ENCODE measurements at regions not wholly inside any gene's neighbourhood (a gene's known extent, or its start where the extent isn't known, plus 50 kb on each side); places are given as distances from the start of the nearest gene placed in this dataset.

DNA sequence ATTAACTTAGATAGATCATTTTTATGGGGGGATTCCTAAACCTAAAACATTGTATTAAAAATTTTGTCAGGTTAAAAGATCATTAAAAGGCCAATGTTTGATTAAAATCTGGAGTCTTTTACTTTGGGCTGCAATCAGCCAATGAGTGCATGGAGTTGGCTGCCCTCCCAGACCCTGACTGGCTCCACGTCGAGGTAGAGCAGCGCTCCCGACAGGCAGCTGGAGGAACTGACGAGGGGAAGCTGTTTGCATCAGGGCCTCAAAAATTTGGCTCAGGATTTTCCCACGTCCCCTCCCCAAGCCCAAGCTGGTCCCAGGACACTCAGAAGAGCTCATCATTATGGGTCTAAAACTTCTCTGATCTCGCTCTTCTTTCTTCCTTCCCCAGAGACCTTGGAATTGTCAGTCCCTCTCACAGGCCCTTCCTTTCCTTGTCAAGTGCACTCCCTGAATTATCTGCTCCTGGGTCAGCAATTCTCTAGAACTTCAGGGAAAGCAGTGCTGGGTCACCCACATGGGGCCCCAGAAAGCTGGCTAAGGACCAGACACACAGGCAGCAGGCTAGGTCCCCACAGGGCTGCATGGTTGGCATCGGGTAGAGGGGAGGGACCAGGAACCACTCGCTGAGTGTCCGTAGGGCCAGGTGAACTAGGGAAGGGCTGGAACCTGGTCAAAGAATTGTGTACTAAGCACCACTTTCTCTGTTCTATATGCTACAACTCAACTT, 119.6 kb upstream of the IGLL5 start:
- no peak for TF ChIP-seq POLR2A (IDR thresholded peaks at IDR 0.05)
- TF ChIP-seq, protein P1, sequence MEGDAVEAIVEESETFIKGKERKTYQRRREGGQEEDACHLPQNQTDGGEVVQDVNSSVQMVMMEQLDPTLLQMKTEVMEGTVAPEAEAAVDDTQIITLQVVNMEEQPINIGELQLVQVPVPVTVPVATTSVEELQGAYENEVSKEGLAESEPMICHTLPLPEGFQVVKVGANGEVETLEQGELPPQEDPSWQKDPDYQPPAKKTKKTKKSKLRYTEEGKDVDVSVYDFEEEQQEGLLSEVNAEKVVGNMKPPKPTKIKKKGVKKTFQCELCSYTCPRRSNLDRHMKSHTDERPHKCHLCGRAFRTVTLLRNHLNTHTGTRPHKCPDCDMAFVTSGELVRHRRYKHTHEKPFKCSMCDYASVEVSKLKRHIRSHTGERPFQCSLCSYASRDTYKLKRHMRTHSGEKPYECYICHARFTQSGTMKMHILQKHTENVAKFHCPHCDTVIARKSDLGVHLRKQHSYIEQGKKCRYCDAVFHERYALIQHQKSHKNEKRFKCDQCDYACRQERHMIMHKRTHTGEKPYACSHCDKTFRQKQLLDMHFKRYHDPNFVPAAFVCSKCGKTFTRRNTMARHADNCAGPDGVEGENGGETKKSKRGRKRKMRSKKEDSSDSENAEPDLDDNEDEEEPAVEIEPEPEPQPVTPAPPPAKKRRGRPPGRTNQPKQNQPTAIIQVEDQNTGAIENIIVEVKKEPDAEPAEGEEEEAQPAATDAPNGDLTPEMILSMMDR (IDR thresholded peaks at IDR 0.05) = no peak
- no peak for TF ChIP-seq EP300 (IDR thresholded peaks at IDR 0.05)
